Stimulated activated naive CD8-positive, alpha-beta T cell treated with anti-CD3 and anti-CD28 coated beads, Interleukin-15, amount 100 ng/mL, for 72 hours (primary cell): ENCODE measurements at regions not wholly inside any gene's neighbourhood (a gene's known extent, or its start where the extent isn't known, plus 50 kb on each side); places are given as distances from the start of the nearest gene placed in this dataset.

ENCODE experiments used
- ATAC-seq: fragments of 150-1000 bp; cut with Tn5 transposase; 2 replicates; pipeline ENCODE4 v1.10.0; 2021; ENCODE audit warnings: mild to moderate bottlenecking, moderate library complexity
- DNase-seq, 2 donors: peaks; one replicate each; pipeline ENCODE4 v3.0.0; 2021 to 2022
- H3K27ac Mint-ChIP-seq, 2 donors: one replicate each; pipeline ENCODE4 v1.8.0; 2022; ENCODE audit warnings: mild to moderate bottlenecking in 2 of 2, mixed read lengths in 2 of 2, moderate library complexity in 2 of 2
- H3K27me3 Mint-ChIP-seq: one replicate; pipeline ENCODE4 v1.8.0; 2022; ENCODE audit warnings: mixed read lengths
- H3K4me1 Mint-ChIP-seq: one replicate; pipeline ENCODE4 v1.8.0; 2022; ENCODE audit warnings: mild to moderate bottlenecking, mixed read lengths
- H3K4me3 Mint-ChIP-seq, 2 donors: one replicate each; pipeline ENCODE4 v1.8.0; 2022; ENCODE audit warnings: mild to moderate bottlenecking in 2 of 2, mixed read lengths in 2 of 2, moderate library complexity in 1 of 2
- H3K9me3 Mint-ChIP-seq, 2 donors: one replicate each; pipeline ENCODE4 v1.8.0; 2022; ENCODE audit warnings: mixed read lengths in 2 of 2

DNA sequence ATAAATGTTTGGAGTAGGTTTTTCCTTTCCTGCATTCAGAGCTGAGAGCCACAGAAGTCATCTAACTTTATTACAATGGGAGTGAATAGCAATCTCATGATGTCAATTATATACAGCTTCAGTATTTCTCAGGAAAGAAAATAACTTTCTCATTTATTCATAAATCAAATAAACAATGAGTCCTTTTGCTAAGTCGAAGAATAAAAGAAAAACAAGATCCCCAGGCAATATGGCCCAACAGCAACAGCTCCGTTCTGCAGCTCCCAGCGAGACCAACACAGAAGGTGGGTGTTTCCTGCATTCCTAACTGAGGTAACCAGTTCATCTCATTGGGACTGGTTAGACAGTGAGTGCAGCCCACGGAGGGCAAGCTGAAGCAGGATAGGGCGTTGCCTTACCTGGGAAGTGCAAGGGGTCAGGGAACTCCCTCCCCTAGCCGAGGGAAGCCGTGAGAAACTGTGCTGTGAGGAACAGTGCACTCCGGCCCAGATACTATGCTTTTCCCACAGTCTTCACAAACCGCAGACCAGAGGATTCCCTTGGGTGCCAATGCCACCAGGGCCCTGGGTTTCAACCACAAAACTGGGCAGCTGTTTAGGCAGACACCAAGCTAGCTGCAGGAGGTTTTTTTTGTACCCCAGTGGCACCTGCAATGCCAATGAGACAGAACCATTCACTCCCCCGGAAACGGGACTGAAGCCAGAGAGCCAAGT, 128.2 kb downstream of the SLITRK1 start:
- Mint-ChIP-seq H3K27me3 (no peaks in the 10 kb centered on the region), H3K4me3 (no peak overlapping the region)
- no peak for ATAC-seq

DNA sequence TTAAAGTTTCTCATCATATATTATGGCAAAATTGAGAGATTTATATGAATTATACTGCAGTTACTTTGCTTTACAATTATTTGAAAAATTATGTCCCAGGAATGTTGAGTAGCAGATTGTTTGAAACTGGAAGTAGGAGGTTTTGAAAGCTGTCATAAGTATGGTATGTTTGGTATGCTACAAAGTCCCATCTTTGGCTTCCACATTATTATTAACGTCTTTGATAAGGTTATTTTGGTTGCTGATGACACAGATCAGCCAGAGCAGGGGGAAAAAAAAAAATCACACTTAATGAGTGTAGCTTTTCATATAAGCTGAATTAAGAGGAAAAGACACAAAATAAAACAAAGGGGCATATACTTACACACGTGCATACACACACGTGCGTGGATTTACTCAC, 130.1 kb downstream of the SLITRK1 start:
- ATAC-seq (no peak), DNase-seq (no peak)
- Mint-ChIP-seq H3K9me3 (peaks cover 16 to 26% of the 10 kb centered on the region in 2 donors), H3K27me3 (no peaks in the 10 kb centered on the region), H3K27ac (no peak overlapping the region), H3K4me3 (no peak overlapping the region), H3K4me1 (no peaks in the 10 kb centered on the region)

More for the DNA sequence above, 128.2 kb downstream of the SLITRK1 start:
- no peak for DNase-seq
- Mint-ChIP-seq H3K4me1 (no peaks in the 10 kb centered on the region), H3K9me3 (peaks cover 18 to 24% of the 10 kb centered on the region in 2 donors), H3K27ac (no peak overlapping the region)

DNA sequence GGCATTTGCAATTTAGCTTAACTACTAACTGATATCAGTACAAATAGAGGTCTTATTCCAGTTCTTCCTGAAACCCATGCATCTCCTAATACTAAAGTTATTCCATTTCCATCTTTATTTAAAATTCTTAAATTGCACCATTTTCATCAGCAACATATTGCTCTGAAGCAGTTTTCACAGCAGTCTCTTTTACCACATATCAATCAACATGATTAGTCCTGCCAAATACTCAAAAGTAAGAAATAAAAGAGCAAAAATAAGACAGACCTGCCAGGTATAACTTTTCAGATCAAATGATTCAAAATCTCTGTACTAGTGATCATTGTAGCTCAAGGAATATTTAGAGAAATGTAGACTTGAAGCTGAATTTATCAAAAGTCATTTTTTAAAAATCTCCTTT, 141.7 kb downstream of the SLITRK1 start:
- Mint-ChIP-seq H3K4me3 (no peak overlapping the region), H3K27me3 (no peaks in the 10 kb centered on the region), H3K4me1 (no peaks in the 10 kb centered on the region), H3K27ac (no peak overlapping the region), H3K9me3 (no peaks in the 10 kb centered on the region)
- no peak for DNase-seq
- no peak for ATAC-seq

DNA sequence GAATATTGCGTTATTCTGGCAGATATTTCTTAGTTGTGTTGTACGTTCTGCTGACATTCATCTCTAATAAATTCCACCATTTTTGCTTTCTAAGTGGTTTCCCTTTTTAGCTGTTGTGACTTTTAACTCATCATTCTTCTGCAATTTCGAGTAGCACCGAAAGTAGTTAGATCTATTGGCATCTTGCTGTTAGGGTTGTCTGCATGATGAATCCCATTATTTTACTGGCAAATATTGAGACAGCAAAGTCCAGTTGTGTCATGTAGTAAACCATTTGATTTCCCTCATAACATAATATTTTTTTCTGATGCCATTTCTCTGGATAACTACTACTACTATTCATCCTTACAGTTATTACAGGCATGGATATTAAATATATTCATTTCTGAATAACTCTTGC, 143.9 kb downstream of the SLITRK1 start:
- no peaks in the 10 kb centered on the region for H3K27me3 Mint-ChIP-seq
- H3K4me3 Mint-ChIP-seq: no peak overlapping the region
- ATAC-seq (no peak), DNase-seq (no peak)
- no peaks in the 10 kb centered on the region for H3K4me1 Mint-ChIP-seq
- no peak overlapping the region for H3K27ac Mint-ChIP-seq
- H3K9me3 Mint-ChIP-seq: no peaks in the 10 kb centered on the region

DNA sequence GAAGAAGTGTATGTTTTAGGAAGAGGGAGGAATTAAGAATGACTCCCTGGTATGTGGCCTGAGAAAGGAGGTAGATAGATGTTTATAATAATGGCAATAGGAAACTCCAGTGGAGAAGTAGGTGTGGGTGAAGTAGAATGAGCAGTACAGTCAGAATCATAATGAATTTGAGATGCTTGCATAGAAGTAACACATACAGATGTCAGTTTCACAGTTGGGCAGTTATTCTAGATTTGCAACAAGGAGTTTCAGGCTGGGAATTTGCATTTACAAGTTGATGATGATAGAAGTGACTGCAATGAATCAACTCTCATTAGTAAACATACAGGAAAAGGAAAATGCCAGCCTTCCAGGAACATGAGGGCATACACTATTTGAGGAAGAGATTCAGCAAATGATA, 149.0 kb downstream of the SLITRK1 start:
- Mint-ChIP-seq H3K27ac (no peak overlapping the region), H3K4me3 (no peak overlapping the region), H3K4me1 (no peaks in the 10 kb centered on the region), H3K27me3 (no peaks in the 10 kb centered on the region), H3K9me3 (no peaks in the 10 kb centered on the region)
- ATAC-seq: no peak
- DNase-seq: no peak

DNA sequence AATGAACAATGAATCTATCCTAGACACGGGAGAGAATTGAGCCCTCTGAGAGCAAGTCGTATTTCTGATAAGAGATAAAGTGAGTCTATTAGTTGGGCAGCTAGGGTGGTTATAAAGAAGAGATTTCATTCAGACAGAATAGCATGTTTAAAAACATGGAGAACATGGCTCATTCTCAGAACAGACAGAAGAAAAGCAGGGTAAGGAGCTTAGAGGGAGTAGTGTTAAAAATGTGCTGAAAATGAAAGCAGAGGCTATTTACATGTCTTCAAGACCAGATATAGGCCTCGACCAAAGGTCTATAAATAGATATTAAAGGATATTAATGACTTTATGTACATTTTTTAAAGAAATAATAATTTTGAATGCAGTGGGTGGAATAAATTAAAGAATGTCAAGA, 149.5 kb downstream of the SLITRK1 start:
- Mint-ChIP-seq H3K27me3 (no peaks in the 10 kb centered on the region), H3K9me3 (no peaks in the 10 kb centered on the region), H3K4me3 (no peak overlapping the region), H3K27ac (no peak overlapping the region), H3K4me1 (no peaks in the 10 kb centered on the region)
- ATAC-seq (no peak), DNase-seq (no peak)

DNA sequence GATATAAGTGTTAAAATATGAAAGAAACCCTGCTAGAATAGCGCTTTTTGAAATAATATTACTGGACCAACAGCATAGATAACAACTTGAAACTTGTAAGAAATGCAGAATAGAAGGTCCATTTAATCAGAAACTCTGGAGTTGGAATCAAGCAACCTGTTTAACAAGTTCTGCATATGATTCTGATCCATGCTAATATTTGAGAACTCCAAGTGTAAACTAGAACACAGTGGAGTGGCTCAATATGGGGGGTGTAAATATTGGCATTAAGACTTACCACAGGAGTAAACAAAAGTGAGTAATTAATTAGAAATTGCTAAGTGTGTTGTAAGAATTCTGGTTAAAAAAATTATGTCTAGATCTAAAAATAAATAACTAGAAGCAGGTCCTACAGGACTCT, 151.2 kb downstream of the SLITRK1 start:
- no peaks in the 10 kb centered on the region for H3K4me1 Mint-ChIP-seq
- no peak overlapping the region for H3K4me3 Mint-ChIP-seq
- H3K27ac Mint-ChIP-seq: no peak overlapping the region
- DNase-seq (no peak), ATAC-seq (no peak)
- H3K27me3 Mint-ChIP-seq: no peaks in the 10 kb centered on the region
- no peaks in the 10 kb centered on the region for H3K9me3 Mint-ChIP-seq

DNA sequence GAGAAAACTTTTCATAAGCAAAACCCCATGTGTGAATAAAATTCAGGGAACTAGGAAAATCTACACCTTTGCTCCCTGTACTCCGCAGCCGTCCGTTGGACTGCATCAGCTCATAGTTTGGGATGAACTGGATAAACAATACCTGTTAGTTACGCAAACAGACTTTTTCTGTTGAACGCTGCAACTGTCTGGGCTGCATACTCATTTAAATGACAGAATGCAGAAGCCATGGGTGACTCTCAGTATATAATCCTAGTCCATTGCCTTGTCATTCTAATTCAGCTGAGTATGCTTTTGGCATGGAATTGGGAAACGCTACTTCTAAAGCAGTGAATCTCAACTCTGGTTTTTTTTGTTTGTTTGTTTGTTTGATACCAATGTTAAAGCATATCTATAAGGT, 151.6 kb downstream of the SLITRK1 start:
- no peak for DNase-seq
- H3K27ac Mint-ChIP-seq: no peak overlapping the region
- no peak overlapping the region for H3K4me3 Mint-ChIP-seq
- ATAC-seq: no peak
- no peaks in the 10 kb centered on the region for H3K4me1 Mint-ChIP-seq
- no peaks in the 10 kb centered on the region for H3K9me3 Mint-ChIP-seq
- H3K27me3 Mint-ChIP-seq: no peaks in the 10 kb centered on the region

DNA sequence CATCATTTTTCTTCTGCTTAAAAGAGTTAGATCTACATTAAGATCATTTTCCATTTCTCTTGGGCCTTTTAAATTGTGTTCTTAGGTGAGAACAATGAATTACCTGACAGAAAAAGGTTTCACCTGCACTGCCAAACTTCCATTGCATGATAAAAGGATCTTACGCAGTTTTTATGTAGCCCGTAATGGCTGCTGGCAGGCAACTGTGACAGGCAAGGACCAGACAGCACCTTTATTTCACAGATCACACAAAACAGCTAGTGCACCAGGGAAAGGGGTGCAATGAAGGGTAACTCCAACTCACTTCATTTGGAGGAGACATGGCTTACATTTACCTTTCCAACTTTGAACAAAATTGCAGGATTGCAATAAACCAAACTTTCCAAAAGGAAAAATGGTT, 159.8 kb downstream of the SLITRK1 start:
- Mint-ChIP-seq H3K9me3 (no peaks in the 10 kb centered on the region), H3K27me3 (no peaks in the 10 kb centered on the region), H3K4me1 (no peaks in the 10 kb centered on the region), H3K27ac (no peak overlapping the region), H3K4me3 (no peak overlapping the region)
- no peak for DNase-seq
- no peak for ATAC-seq

DNA sequence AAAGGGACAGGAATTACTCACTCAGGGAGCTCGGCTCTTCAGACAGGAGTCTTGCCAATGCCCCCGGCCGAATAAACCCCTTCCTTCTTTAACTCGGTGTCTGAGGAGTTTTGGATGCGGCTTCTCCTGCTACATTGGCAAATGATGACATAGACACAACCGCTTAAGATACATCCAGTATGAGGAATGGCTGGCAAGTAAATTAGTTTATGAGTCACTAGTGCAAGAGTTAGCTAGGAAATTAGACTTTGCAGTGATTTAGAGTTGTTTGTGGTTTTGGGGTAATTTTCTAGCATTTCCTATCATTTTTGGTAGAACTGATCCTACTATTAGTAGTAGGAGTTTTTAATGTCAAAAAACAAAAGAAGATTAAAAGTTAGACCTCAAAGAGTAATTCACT, 166.2 kb downstream of the SLITRK1 start:
- no peaks in the 10 kb centered on the region for H3K27me3 Mint-ChIP-seq
- no peaks in the 10 kb centered on the region for H3K9me3 Mint-ChIP-seq
- no peaks in the 10 kb centered on the region for H3K4me1 Mint-ChIP-seq
- H3K27ac Mint-ChIP-seq: no peak overlapping the region
- H3K4me3 Mint-ChIP-seq: no peak overlapping the region
- ATAC-seq (no peak), DNase-seq (no peak)

DNA sequence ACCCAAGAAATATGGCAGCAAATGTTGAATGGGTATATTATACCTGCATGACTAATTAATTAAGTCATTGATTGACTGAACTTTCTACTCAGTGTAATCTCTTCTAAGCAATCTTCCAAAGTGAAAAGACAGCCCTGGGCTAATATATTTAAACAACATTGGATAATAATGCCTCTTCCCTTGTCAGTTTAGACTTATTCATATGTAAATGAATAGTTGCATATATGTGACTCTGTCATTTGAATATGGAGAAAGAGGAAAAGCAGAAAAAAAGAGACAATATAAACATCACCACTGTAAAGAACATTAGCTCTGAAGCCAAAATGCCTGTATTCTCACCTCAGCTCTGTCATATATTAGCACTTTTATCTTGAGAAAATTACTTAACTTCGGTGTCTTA, 168.0 kb downstream of the SLITRK1 start:
- Mint-ChIP-seq H3K27ac (no peak overlapping the region), H3K27me3 (no peaks in the 10 kb centered on the region), H3K4me1 (no peaks in the 10 kb centered on the region), H3K9me3 (no peaks in the 10 kb centered on the region), H3K4me3 (no peak overlapping the region)
- no peak for DNase-seq
- no peak for ATAC-seq

DNA sequence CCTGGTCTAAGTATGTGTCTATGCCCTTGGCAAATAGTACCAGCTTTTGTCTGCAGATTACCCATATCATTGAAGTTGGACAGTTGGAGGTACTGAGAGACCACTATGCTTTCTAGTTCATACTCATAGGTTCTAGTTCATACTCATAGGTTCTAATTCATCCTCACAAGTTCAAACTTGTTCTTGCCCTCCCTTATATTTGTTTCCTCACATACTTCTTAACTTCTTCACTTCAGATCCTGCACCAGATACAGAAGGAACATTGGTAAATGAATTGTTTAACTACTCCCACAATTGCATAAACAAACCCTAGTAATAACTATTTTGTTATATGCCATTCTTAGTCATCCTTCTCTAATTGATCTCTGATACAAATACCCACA, 172.2 kb downstream of the SLITRK1 start:
- Mint-ChIP-seq H3K9me3 (no peaks in the 10 kb centered on the region), H3K27me3 (no peaks in the 10 kb centered on the region), H3K4me1 (no peaks in the 10 kb centered on the region), H3K27ac (no peak overlapping the region), H3K4me3 (no peak overlapping the region)
- ATAC-seq (no peak), DNase-seq (no peak)

DNA sequence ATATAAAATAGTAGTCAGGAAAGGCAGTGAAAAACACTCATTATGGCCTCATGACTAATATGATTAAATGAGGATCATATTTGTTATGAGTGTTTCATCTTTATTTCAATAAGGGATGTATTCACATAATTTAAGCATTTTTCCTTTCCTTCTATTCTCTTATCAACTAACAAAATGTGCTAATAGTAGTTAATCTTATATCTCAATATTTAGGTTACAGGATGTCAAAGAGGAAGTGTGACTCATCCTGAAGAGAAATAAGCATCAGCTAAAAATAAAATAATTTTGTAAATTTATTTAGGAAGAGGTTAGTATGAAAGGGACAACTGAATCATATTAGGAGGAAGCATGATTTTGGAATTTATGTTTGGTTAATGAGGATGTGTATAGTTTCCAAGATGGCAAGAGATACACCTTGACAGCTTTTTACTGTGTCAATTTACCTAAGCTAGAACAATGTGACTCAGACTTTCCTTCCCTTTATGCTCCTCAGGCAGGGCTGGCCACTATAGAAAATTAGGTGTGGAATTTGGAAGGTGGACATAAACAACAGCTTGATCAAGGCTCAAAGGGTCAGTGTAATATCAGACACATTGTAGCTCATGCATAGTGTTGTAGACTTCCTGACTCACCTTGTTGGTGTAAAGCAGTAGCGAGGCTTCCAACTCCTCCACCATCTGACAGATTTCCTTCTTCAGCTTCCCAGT, 172.7 kb downstream of the SLITRK1 start:
- no peaks in the 10 kb centered on the region for H3K4me1 Mint-ChIP-seq
- H3K27me3 Mint-ChIP-seq: no peaks in the 10 kb centered on the region
- H3K27ac Mint-ChIP-seq: no peak overlapping the region
- no peak overlapping the region for H3K4me3 Mint-ChIP-seq
- DNase-seq (no peak), ATAC-seq (no peak)
- no peaks in the 10 kb centered on the region for H3K9me3 Mint-ChIP-seq

DNA sequence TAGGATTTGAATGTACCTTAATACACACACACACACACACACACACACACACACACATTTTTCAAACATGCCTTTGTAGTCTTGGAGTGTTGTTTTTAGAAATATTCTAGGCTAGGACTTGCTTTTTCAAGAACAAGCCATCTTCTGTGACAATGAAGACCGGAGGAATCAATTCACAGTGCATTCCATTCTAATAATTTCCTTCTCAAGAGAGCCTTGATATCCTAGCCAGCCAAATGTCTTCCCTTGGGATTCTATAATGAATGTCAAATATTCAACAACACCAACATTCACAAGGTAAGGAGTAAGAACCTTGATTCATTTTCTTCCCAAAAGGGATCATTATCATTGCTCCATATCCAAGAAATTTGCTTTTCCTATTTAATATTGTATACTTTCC, 180.3 kb downstream of the SLITRK1 start:
- no peak overlapping the region for H3K27ac Mint-ChIP-seq
- ATAC-seq: no peak
- no peak for DNase-seq
- H3K9me3 Mint-ChIP-seq: peaks cover 5 to 7% of the 10 kb centered on the region in 2 donors
- H3K4me3 Mint-ChIP-seq: no peak overlapping the region
- no peaks in the 10 kb centered on the region for H3K4me1 Mint-ChIP-seq
- H3K27me3 Mint-ChIP-seq: no peaks in the 10 kb centered on the region

DNA sequence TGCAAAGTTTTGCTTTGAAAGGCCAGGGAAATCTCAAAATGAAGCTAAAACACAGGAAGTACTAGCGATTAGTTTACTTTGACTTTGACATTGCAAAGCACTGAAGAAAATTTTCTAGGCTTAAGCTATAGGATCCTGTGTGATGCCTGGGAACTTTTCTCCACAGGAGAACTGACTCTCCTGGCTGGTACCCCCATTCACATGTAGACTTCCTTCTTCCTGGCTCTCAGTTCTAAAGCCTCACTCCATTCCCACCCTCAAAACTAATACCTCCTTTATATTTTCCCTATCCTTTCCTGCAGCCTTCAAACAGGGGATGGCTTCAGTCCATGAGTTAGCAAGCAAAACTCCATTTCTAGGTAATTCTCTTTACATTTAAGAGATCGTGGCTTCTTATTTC, 189.5 kb downstream of the SLITRK1 start:
- no peak overlapping the region for H3K27ac Mint-ChIP-seq
- H3K4me1 Mint-ChIP-seq: no peaks in the 10 kb centered on the region
- no peak for DNase-seq
- peaks cover 0 to 5% of the 10 kb centered on the region in 2 donors for H3K9me3 Mint-ChIP-seq
- ATAC-seq: no peak
- no peaks in the 10 kb centered on the region for H3K27me3 Mint-ChIP-seq
- no peak overlapping the region for H3K4me3 Mint-ChIP-seq

DNA sequence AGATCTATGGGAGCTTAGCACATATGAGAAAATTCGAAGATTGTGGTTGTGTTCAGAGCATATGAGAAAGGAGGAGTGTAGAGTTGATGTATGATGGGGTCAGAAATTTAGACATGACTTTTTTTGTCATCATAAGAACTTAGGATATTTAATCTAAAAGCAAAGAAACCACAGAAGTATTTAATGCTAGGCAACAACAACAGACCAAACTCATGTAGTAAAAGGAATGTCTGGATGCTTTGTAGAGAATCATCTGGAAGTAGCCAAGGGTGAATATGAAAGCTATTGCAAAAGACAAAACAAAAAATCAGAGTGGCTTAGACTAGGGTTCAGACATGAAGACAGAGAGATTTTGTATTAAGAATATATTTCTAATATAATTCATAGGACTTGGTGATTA, 190.3 kb downstream of the SLITRK1 start:
- Mint-ChIP-seq H3K27me3 (no peaks in the 10 kb centered on the region), H3K4me3 (no peak overlapping the region), H3K27ac (peak overlapping the region in 1 of 2 donors; percentile 15), H3K9me3 (peaks cover 0 to 5% of the 10 kb centered on the region in 2 donors), H3K4me1 (no peaks in the 10 kb centered on the region)
- DNase-seq: no peak
- no peak for ATAC-seq

DNA sequence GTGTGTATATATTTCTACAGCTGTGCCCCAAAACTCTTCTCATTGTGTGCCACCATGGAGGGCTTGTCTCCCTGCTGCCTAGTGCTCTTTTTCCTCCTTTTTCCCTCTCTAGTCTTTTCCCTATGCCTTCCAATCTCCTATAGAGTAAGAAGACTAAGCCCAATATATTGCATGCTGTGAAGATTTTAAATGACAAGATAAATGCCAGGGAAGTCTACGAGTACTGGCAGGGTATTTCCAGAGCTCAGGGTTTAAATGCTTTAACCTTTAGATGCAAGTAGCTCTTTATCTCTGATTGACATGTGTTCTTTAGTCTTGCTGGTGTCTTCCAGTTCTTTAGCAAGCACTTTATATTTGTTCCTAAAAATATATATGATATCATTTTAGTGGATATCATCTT, 200.7 kb downstream of the SLITRK1 start:
- Mint-ChIP-seq H3K9me3 (no peaks in the 10 kb centered on the region), H3K4me3 (no peak overlapping the region), H3K27me3 (no peaks in the 10 kb centered on the region), H3K27ac (no peak overlapping the region), H3K4me1 (no peaks in the 10 kb centered on the region)
- DNase-seq (no peak), ATAC-seq (no peak)
